Inflammatory macrophage (primary cell): ENCODE measurements at regions not wholly inside any gene's neighbourhood (a gene's known extent, or its start where the extent isn't known, plus 50 kb on each side); places are given as distances from the start of the nearest gene placed in this dataset.

Experiments
- DNase-seq, 2 donors: peaks; one replicate each; pipeline ENCODE4 v3.0.0-alpha.2; 2020 to 2022

GRCh38 chr4:4772534-4772933, 86.9 kb upstream of the MSX1 start:
- DNase-seq, result no peak

DNA sequence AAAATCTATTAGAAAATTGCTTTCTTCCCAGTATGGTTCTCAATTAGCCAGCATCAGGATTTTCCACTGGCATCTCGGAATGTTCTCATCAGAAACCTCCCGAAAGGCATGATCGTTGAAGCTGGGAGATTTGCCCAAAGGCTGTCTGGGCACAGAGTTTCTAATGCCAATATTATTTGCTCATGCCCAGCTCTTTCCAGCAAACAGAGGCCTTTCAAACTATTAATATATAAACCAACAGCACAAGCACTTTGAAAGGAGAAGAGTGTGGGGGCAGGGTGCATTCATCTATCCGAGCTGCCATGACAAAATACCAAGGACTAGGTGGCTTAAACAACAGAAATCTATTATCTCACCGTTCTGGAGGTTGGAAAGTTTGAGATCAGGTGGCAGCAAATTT, 88.3 kb upstream of the MSX1 start:
- DNase-seq, result no peak

DNA sequence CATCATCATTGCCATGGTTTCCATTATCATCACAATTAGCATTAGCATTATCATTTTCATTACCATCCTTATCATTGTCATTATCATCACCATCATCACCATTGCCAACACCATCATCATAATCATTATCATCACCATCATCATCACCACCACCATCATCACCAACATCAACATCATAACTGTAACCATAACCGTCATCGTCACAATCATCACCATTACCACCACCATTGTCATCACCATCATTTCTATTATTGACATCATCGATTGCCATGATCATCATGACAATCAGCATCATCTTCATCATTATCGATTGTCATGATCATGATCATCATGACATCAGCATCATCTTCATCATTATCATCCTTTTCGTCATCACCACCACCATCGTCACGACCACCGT, 88.9 kb upstream of the MSX1 start:
- DNase-seq, result no peak

DNA sequence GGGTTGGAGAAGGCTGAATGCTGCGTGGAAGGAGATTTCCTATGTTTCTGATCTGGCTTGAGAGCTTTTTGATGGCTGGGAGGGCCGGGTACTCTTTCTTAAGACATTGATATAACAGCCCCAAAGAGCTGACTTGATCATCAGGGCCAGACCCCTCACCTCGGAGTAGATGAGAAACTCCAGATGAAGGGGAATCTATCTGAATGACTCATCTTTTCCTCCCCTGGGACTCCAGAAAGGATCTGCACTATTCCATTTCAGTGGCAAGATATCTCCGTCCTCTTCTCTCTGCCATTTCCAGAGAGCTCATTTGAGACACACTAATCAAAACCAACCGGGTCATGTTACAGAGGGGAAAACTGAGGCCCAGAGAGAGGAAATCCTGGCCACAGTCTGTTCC, 92.9 kb upstream of the MSX1 start:
- no peak for DNase-seq

GRCh38 chr4:4765811-4766210, 93.7 kb upstream of the MSX1 start:
- DNase-seq, result no peak

DNA sequence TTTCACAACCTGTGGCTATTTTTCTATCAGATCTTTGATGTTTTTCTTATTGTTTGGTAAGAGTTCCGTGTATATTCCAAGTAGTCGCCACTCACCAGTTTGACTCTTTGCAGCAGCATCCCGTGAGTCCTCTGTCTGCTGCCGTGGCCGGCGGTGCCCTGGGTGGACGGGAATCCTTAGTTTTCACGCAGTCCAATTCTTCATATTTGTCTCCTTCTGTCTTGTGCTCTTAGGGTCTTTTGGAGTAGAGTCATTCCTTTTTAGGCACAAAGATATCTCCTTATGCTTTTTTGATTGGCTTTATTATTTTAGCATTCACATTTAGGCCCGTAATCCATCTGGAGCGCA, 94.9 kb upstream of the MSX1 start:
- no peak for DNase-seq

DNA sequence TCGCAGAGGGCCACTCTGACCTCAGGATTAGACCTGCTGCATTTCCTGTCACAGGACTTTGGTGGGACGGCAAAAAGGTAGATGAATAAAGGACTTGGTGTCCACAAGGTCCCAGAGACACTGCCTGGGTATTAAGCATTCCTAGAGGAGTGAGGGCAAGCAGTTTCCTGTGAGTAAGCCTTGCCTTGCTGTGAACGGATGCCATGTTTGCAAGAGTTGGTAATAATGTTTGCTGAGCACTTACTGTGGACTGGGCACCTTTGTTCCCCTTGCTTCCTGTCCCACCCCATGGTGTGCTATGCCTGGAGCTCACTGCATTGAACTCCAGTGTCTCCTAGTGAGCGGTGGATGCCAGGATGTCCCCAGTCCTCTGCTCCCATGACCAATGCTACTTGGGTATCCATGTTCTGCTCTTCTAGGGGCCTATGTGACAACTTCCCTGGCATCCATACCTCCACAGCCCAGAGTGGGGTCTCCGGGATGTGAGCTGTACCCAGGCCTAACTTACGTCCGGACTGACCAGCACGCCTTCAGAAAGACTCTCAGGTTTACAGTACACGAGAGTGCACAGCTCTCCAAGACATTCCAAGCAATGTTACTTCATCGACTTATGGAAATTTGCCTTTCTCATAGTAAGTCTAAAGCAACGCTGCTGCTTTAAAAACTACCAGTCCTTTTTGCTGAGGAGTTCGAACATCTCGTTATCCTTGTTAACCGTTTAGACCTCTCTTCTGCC, 95.5 kb upstream of the MSX1 start:
- DNase-seq, result no peak

DNA sequence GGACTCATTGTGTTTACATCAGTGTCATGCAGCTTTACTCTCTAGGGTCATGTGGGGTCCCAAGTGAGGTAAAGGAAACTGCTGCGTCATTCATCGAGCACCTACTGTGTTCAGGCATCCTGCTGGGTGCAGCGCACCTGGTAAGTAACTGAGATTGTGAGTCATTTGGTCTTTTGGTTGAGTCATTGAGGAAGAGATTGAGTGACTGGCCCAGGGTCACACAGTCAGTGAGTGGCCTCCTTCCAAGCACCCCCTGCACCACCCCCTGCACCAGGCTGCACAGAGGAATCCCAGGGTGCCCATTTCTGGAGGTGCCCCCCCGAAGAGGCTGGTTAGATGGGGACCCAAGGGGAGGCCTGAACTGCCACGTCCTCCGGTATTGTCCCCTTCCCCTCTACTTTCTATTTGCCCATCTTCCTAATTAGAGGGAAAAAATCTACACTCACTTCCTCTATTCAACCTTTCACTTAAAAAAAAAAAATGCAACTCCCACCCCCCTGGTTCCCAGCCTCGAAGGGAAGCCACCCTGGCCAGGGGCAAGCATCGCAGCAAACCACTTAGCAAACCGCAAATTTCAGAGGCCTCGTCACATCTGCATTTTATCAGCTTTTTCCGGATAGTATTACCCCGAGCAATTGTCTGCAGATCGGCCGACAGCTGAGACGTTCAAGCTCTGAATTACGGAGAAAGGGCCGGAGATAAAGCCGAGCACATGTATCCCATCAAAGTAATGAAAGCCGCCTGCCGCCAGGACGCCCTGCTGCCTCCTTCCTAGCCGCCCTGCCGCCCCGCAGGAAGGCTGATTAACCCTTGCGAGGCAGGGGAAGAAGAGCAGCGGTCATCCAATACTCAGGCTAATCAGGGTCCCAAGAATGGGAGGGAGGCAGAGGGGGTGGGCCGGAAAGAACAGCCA, 96.3 kb upstream of the MSX1 start:
- DNase-seq, result no peak

DNA sequence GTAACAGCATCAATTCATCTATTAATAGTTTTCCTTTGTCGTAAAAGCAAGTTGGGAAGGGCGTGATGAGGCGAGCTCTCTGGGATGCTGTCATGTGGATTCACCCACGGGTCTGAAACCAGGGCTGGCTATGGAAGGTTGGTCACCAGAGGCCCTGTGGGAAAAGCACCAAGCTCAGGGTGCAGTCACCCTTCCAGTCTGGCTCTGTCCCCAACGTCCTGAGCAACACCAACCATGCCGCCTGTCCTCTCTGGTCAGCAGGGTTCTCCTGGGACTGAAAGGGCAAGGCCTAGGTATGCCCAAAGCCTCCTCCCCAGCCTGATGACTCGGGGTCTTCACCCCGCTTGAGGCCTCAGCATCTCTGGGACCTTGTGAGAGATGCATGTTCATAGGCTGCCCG, 97.2 kb upstream of the MSX1 start:
- no peak for DNase-seq

DNA sequence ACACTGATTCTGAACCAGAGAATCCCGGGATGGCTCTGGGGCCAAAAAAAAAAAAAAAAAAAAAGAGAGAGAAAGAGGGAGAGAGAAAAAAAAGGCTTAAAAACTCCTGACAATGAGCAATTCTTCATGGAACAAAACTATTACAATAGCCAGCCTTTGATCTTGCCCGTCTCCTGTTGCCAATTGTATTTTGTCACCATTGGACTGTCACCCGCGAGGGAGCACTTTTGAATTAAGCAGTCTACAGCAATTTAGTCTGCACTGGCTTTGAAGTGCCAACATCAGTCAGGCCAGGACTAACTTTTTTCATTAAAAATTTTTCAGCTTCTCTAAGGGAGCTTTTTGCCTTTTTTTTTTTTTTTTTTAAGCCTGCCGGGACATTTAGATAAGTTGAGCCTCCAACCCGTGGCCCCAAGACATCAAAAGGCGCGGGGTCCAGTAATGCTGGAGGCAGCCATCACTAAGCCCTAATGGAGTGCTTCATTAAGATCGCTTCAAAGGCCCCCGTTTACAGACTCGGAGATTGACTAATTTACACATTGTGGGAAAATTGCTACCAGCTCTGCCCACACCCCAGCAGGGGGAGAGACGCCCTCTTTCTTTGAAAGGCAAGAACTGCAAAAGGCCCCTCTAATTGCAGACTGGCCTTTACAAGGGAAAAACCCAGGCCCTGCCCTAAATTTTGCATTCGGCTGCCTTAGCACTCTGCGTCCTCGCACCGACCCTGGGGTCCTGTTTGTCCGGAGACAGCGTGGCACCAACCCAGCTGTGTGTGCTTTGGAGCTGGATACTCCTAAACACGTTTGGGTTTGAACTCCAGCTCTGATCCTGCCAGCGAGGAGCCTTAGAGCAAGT, 98.1 kb upstream of the MSX1 start:
- DNase-seq, result no peak

GRCh38 chr4:4759883-4760282, 99.6 kb upstream of the MSX1 start:
- no peak for DNase-seq

DNA sequence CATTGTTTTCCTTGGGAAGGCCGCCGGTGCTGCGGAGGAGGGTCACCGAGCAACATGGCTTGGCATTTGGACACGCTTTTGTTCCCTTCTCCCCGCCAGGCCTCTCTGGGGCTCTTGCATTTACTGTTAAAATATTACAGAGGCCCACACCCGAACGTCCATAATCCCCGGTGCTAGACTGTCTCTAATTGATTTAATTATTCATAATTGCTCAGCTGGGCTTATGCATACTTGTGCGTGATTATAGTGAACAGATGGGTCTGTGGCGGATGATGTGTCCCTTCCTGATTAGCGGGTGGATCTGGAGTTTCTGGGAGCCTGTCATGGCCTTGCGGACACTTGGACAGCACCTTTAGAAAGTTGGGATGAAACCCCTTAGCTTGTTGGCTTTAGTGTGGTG, 100.2 kb upstream of the MSX1 start:
- no peak for DNase-seq

DNA sequence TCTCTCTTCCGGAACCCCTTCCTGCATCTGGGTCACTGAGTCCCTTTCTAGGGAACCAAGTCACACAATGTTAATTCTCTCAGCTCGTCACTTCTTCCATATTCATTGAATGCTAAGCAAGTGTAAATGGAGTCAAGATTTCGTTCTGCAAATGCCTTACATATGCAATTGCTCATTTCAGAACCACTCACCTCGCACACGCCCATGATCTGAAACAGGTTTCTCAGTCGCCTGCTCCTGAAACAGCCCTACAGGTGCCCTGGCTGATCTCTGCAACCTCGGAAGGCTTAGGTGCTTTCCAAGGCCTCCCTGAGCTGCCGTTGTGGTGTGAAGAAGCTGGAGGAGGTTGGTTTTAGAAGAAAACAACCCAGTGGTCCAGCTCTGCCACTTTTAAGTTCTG, 100.8 kb upstream of the MSX1 start:
- no peak for DNase-seq

DNA sequence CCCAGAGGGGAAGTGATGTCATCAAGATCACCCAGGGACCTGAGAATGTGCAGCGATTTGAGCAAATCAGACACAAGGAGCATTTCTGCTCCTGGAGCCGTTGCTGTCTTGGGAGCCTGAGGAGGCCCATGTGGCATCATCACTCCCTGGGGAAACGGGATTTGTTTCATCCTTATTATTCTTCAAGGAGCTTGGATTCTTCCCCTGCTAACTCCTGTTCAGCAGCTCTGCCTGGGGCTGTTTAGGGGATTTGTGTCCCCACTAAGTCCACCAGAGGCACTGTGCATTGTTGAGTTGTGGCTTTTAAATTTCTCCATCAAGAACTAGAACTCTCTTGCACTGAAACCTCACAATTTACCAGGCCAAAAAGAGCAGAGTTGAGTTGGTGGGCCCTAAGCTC, 104.2 kb upstream of the MSX1 start:
- no peak for DNase-seq

GRCh38 chr4:4754641-4755040, 104.8 kb upstream of the MSX1 start:
- no peak for DNase-seq

DNA sequence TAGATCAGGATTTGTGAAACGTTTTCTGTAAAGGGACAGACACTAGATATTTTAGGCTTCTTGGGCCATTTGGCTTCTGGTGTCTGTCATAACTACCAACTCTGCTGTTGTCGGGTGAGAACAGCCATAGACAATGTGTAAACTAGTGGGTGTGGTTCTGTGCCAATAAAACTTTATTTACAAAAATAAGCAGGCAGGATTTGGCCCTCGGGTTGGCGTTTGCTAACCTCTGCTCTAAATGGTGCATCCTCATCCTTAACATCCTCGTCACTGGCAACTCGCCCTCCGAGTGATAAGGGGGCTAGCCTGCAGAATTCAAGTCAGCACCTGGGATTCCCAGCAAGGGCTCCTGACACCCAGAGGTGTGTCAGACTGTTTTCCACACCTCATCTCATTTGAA, 105.8 kb upstream of the MSX1 start:
- no peak for DNase-seq

DNA sequence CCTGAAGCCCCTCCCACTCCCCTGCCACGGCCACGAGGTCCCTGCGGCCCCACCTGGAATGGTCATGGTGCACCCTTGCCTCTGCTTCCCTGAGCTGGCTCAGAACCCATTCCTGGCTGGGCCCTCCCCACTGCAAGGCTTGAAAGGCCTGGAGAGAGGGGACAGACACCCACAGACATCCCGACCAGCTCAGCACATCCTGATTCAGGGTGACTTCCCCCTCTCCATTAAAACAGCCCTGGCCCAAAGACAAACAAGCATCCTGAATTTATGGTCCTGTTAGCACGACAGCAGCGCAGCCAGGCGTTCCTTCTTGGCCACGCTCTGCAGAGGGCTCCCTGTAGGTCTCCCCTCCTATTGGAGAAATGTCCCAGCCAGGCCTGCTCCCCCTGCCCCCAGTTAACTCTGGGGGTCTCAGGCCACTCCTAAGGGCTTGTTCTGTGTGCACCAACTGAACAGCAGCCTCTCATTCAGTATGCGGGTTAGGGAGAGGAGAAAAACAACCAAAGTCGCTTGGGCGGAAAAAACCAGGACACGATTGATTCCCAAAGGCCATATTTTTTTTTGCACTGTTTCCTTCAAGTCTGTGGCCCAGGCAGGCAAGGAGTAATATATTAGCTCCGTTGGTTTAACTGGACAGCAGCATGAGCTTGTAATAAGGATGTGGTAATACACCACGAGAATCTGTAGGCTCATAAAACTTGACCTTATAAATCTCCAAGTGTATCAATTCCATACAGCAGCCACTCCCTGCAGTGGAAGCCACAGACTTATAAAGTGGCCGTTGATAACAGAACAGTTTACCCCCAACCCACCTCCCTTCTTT, 106.7 kb upstream of the MSX1 start:
- no peak for DNase-seq

- no peak for DNase-seq
These were observed 107.4 kb upstream of the MSX1 start for GRCh38 chr4:4752025-4752424.

GRCh38 chr4:4750187-4750586, 109.3 kb upstream of the MSX1 start:
- no peak for DNase-seq

- DNase-seq, result no peak
These were observed 110.3 kb upstream of the MSX1 start for GRCh38 chr4:4749137-4749536.

DNA sequence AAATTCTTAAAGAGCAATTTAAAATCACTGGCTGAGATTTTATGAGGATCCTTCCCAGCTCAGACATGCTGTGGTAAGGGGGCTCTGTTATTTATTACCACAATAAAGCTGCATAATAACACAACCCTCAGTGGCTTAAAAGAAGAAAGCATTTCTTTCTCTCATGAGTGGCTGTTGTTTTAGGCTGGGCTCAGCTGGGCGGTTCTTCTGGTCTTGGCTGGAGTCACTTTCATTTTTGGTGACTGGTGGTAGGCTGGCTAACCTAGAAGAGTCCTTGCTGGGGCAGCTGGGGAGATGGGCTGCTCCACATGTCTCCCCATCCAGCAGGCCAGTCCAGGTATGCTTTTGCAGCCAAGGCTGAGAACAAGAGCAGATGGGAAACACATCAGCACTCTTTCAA, 113.0 kb upstream of the MSX1 start:
- no peak for DNase-seq

DNA sequence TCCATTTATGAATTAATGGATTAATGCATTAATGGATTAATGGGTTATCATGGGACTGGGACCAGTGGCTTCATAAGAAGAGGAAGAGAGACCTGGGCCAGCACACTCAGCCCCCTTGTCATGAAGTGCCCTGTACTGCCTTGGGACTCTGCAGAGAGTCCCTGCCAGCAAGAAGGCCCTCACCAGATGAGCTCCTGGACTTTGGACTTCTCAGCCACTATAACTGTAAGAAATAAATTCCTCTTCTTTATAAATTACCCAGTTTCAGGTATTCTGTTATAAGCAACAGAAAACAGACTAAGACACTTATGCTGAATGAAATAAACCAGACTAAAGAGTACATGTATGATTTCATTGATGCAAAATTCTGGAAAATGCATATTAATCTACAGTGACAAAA, 119.4 kb upstream of the MSX1 start:
- no peak for DNase-seq

- DNase-seq, result no peak
These were observed 123.6 kb upstream of the MSX1 start for GRCh38 chr4:4735870-4736269.
